GM18505 (cell line): ENCODE measurements at regions not wholly inside any gene's neighbourhood (a gene's known extent, or its start where the extent isn't known, plus 50 kb on each side); places are given as distances from the start of the nearest gene placed in this dataset.

Experiments used
- ATAC-seq: cut with Tn5 transposase; IDR thresholded peaks from one replicate; pipeline ENCODE4 v1.9.1; 2021; ENCODE audit not compliant: unreplicated experiment
- POLR2A ChIP-seq: IDR thresholded peaks from 4 replicates; pipeline ENCODE4 v1.6.1; 2011; ENCODE audit warnings: borderline replicate concordance; ENCODE audit not compliant: insufficient read depth, insufficient read length; ENCODE audit errors: extremely low read depth

GRCh38 chr3:194069421-194070219 is 66.3 kb upstream of the HES1 start:
- TF ChIP-seq POLR2A: no peak
- no peak for ATAC-seq

GRCh38 chr3:194070220-194070633 is 65.7 kb upstream of the HES1 start:
- ATAC-seq: no peak
- TF ChIP-seq POLR2A: no peak

GRCh38 chr3:194070634-194071409 is 65.1 kb upstream of the HES1 start:
- peak; percentile 92 for ATAC-seq
- peak; percentile 47 for TF ChIP-seq POLR2A

- no peak for TF ChIP-seq POLR2A
- no peak for ATAC-seq
Measured at GRCh38 chr3:194072097-194072428, 63.9 kb upstream of the HES1 start.

- no peak for ATAC-seq
- TF ChIP-seq POLR2A: no peak
Measured at GRCh38 chr3:194072691-194073279, 63.2 kb upstream of the HES1 start.

- ATAC-seq: no peak
- TF ChIP-seq POLR2A: no peak
Measured at GRCh38 chr3:194073926-194074325, 62.0 kb upstream of the HES1 start.

- ATAC-seq: no peak
- no peak for TF ChIP-seq POLR2A
Measured at GRCh38 chr3:194075088-194075615, 60.8 kb upstream of the HES1 start.

- no peak for TF ChIP-seq POLR2A
- ATAC-seq: no peak
Measured at GRCh38 chr3:194075802-194076460, 60.0 kb upstream of the HES1 start.

GRCh38 chr3:194076475-194076874 is 59.5 kb upstream of the HES1 start:
- TF ChIP-seq POLR2A: no peak

GRCh38 chr3:194077602-194078001 is 58.3 kb upstream of the HES1 start:
- TF ChIP-seq POLR2A: no peak
- ATAC-seq: no peak

More at GRCh38 chr3:194076475-194076874, 59.5 kb upstream of the HES1 start:
- no peak for ATAC-seq

GRCh38 chr3:194078045-194078821 is 57.7 kb upstream of the HES1 start:
- no peak for ATAC-seq
- no peak for TF ChIP-seq POLR2A

GRCh38 chr3:194079702-194080172 is 56.2 kb upstream of the HES1 start:
- no peak for ATAC-seq
- no peak for TF ChIP-seq POLR2A
